Dendritic cell treated with granulocyte-macrophage colony-stimulating factor and Interleukin-4, amounts not matched to agents 40 ng/mL and 50 ng/mL, for 4 days (primary cell): ENCODE measurements at regions not wholly inside any gene's neighbourhood (a gene's known extent, or its start where the extent isn't known, plus 50 kb on each side); places are given as distances from the start of the nearest gene placed in this dataset.

Experiments used
- H3K27ac Mint-ChIP-seq: one replicate; pipeline ENCODE4 v1.8.0; 2022; ENCODE audit warnings: mild to moderate bottlenecking, mixed read lengths
- H3K27me3 Mint-ChIP-seq: one replicate; pipeline ENCODE4 v1.8.0; 2022; ENCODE audit warnings: mild to moderate bottlenecking, mixed read lengths
- H3K36me3 Mint-ChIP-seq: one replicate; pipeline ENCODE4 v1.8.0; 2022; ENCODE audit warnings: low read depth, mixed read lengths
- H3K4me1 Mint-ChIP-seq: one replicate; pipeline ENCODE4 v1.8.0; 2022; ENCODE audit warnings: low read depth, mixed read lengths
- H3K4me3 Mint-ChIP-seq: one replicate; pipeline ENCODE4 v1.8.0; 2022; ENCODE audit warnings: mild to moderate bottlenecking, moderate library complexity, mixed read lengths
- H3K9me3 Mint-ChIP-seq: one replicate; pipeline ENCODE4 v1.8.0; 2022; ENCODE audit warnings: mixed read lengths
- intact Hi-C: fragments of 100-400 bp; cut with micrococcal nuclease; formaldehyde crosslinking; loops from one replicate; pipeline ENCODE4 v1.15.0; 2022

GRCh38 chrX:150037041-150037440, 98.8 kb upstream of the EOLA2 start:
- no peak overlapping the region for H3K4me3 Mint-ChIP-seq

GRCh38 chrX:150038315-150038714, 100.0 kb upstream of the EOLA2 start:
- intact Hi-C loops, result no loop called here
- H3K27me3 Mint-ChIP-seq, result no peaks in the 10 kb centered on the region

More at GRCh38 chrX:150037041-150037440, 98.8 kb upstream of the EOLA2 start:
- peaks cover 13% of the 10 kb centered on the region for H3K4me1 Mint-ChIP-seq
- intact Hi-C loops, result no loop called here
- H3K27me3 Mint-ChIP-seq, result no peaks in the 10 kb centered on the region
- no peak overlapping the region for H3K27ac Mint-ChIP-seq
- no peaks in the 10 kb centered on the region for H3K36me3 Mint-ChIP-seq
- H3K9me3 Mint-ChIP-seq, result peaks cover 9% of the 10 kb centered on the region

GRCh38 chrX:150038986-150039599, 100.8 kb upstream of the EOLA2 start:
- peaks cover 13% of the 10 kb centered on the region for H3K4me1 Mint-ChIP-seq

More at GRCh38 chrX:150038315-150038714, 100.0 kb upstream of the EOLA2 start:
- H3K36me3 Mint-ChIP-seq, result no peaks in the 10 kb centered on the region
- peaks cover 9% of the 10 kb centered on the region for H3K9me3 Mint-ChIP-seq
- H3K4me1 Mint-ChIP-seq, result peaks cover 13% of the 10 kb centered on the region
- no peak overlapping the region for H3K4me3 Mint-ChIP-seq
- no peak overlapping the region for H3K27ac Mint-ChIP-seq

GRCh38 chrX:150041208-150041607, 102.9 kb upstream of the EOLA2 start:
- H3K4me3 Mint-ChIP-seq, result no peak overlapping the region
- intact Hi-C loops, result no loop called here
- H3K27ac Mint-ChIP-seq, result no peak overlapping the region
- H3K27me3 Mint-ChIP-seq, result no peaks in the 10 kb centered on the region
- no peaks in the 10 kb centered on the region for H3K9me3 Mint-ChIP-seq
- H3K4me1 Mint-ChIP-seq, result peaks cover 13% of the 10 kb centered on the region
- no peaks in the 10 kb centered on the region for H3K36me3 Mint-ChIP-seq

More at GRCh38 chrX:150038986-150039599, 100.8 kb upstream of the EOLA2 start:
- no peaks in the 10 kb centered on the region for H3K27me3 Mint-ChIP-seq
- no peak overlapping the region for H3K27ac Mint-ChIP-seq
- H3K9me3 Mint-ChIP-seq, result peaks cover 8% of the 10 kb centered on the region
- no peaks in the 10 kb centered on the region for H3K36me3 Mint-ChIP-seq
- intact Hi-C loops, result no loop called here
- H3K4me3 Mint-ChIP-seq, result no peak overlapping the region

GRCh38 chrX:150044556-150044955, 106.3 kb upstream of the EOLA2 start:
- H3K27ac Mint-ChIP-seq, result no peak overlapping the region
- no peaks in the 10 kb centered on the region for H3K27me3 Mint-ChIP-seq
- H3K4me1 Mint-ChIP-seq, result no peaks in the 10 kb centered on the region
- H3K4me3 Mint-ChIP-seq, result no peak overlapping the region
- no peaks in the 10 kb centered on the region for H3K9me3 Mint-ChIP-seq
- intact Hi-C loops, result no loop called here
- H3K36me3 Mint-ChIP-seq, result no peaks in the 10 kb centered on the region

- no peak overlapping the region for H3K27ac Mint-ChIP-seq
- intact Hi-C loops, result no loop called here
- H3K36me3 Mint-ChIP-seq, result no peaks in the 10 kb centered on the region
- H3K4me3 Mint-ChIP-seq, result no peak overlapping the region
- H3K4me1 Mint-ChIP-seq, result no peaks in the 10 kb centered on the region
- H3K27me3 Mint-ChIP-seq, result no peaks in the 10 kb centered on the region
- no peaks in the 10 kb centered on the region for H3K9me3 Mint-ChIP-seq
Observed at GRCh38 chrX:150047818-150048217, 109.5 kb upstream of the EOLA2 start.

- Mint-ChIP-seq H3K36me3 (no peaks in the 10 kb centered on the region), H3K4me3 (no peak overlapping the region), H3K9me3 (no peaks in the 10 kb centered on the region), H3K4me1 (no peaks in the 10 kb centered on the region), H3K27ac (no peak overlapping the region), H3K27me3 (no peaks in the 10 kb centered on the region)
- intact Hi-C loops, result no loop called here
Observed at GRCh38 chrX:150049647-150050046, 111.4 kb upstream of the EOLA2 start.

- Mint-ChIP-seq H3K4me1 (no peaks in the 10 kb centered on the region), H3K27ac (no peak overlapping the region), H3K9me3 (no peaks in the 10 kb centered on the region), H3K36me3 (no peaks in the 10 kb centered on the region), H3K4me3 (no peak overlapping the region), H3K27me3 (no peaks in the 10 kb centered on the region)
- intact Hi-C loops, result no loop called here
Observed at GRCh38 chrX:150050387-150050786, 112.1 kb upstream of the EOLA2 start.

GRCh38 chrX:150051096-150051495, 112.8 kb upstream of the EOLA2 start:
- no peaks in the 10 kb centered on the region for H3K9me3 Mint-ChIP-seq
- intact Hi-C loops, result no loop called here
- no peaks in the 10 kb centered on the region for H3K4me1 Mint-ChIP-seq

GRCh38 chrX:150052226-150052625, 113.9 kb upstream of the EOLA2 start:
- no peaks in the 10 kb centered on the region for H3K27me3 Mint-ChIP-seq
- H3K9me3 Mint-ChIP-seq, result no peaks in the 10 kb centered on the region
- intact Hi-C loops, result no loop called here
- no peaks in the 10 kb centered on the region for H3K4me1 Mint-ChIP-seq
- no peaks in the 10 kb centered on the region for H3K36me3 Mint-ChIP-seq
- no peak overlapping the region for H3K4me3 Mint-ChIP-seq
- H3K27ac Mint-ChIP-seq, result no peak overlapping the region

More at GRCh38 chrX:150051096-150051495, 112.8 kb upstream of the EOLA2 start:
- no peaks in the 10 kb centered on the region for H3K36me3 Mint-ChIP-seq
- H3K27me3 Mint-ChIP-seq, result no peaks in the 10 kb centered on the region
- H3K27ac Mint-ChIP-seq, result no peak overlapping the region
- H3K4me3 Mint-ChIP-seq, result no peak overlapping the region

GRCh38 chrX:150058728-150059127, 120.4 kb upstream of the EOLA2 start:
- peaks cover 10% of the 10 kb centered on the region for H3K4me1 Mint-ChIP-seq
- intact Hi-C loops, result no loop called here
- no peaks in the 10 kb centered on the region for H3K9me3 Mint-ChIP-seq
- no peaks in the 10 kb centered on the region for H3K27me3 Mint-ChIP-seq
- no peak overlapping the region for H3K27ac Mint-ChIP-seq
- no peaks in the 10 kb centered on the region for H3K36me3 Mint-ChIP-seq
- H3K4me3 Mint-ChIP-seq, result no peak overlapping the region

GRCh38 chrX:150060406-150060805, 122.1 kb upstream of the EOLA2 start:
- Mint-ChIP-seq H3K27ac (no peak overlapping the region), H3K9me3 (no peaks in the 10 kb centered on the region), H3K36me3 (no peaks in the 10 kb centered on the region), H3K4me3 (no peak overlapping the region), H3K4me1 (peaks cover 16% of the 10 kb centered on the region), H3K27me3 (no peaks in the 10 kb centered on the region)
- intact Hi-C loops, result no loop called here

- H3K4me3 Mint-ChIP-seq, result no peak overlapping the region
- H3K36me3 Mint-ChIP-seq, result no peaks in the 10 kb centered on the region
- H3K9me3 Mint-ChIP-seq, result no peaks in the 10 kb centered on the region
- H3K27me3 Mint-ChIP-seq, result no peaks in the 10 kb centered on the region
- peaks cover 16% of the 10 kb centered on the region for H3K4me1 Mint-ChIP-seq
- intact Hi-C loops, result no loop called here
- H3K27ac Mint-ChIP-seq, result no peak overlapping the region
Observed at GRCh38 chrX:150062292-150063137, 124.2 kb upstream of the EOLA2 start.

- Mint-ChIP-seq H3K4me3 (no peak overlapping the region), H3K27ac (no peak overlapping the region), H3K9me3 (no peaks in the 10 kb centered on the region), H3K27me3 (no peaks in the 10 kb centered on the region), H3K36me3 (no peaks in the 10 kb centered on the region), H3K4me1 (peaks cover 16% of the 10 kb centered on the region)
- intact Hi-C loops, result no loop called here
Observed at GRCh38 chrX:150063138-150063518, 124.8 kb upstream of the EOLA2 start.
